ENCODE measurements at regions not wholly inside any gene's neighbourhood (a gene's known extent, or its start where the extent isn't known, plus 50 kb on each side); places are given as distances from the start of the nearest gene placed in this dataset.

GRCh38 chr5:18067615-18068014 lies 433.4 kb downstream of the TAF11L14 start:
- Histone ChIP-seq H2BK5ac (ENCODE audit: low read depth, low read length, poor library complexity, severe bottlenecking) (no peak overlapping the region), H2AK9ac (replicated peaks; ENCODE audit: low read depth, low read length, poor library complexity) (no peak overlapping the region), H3K14ac (replicated peaks; ENCODE audit: low read depth, low read length) (no peak overlapping the region), H3K36me3 (ENCODE audit: control insufficient read depth, insufficient read depth, low read length) (no peaks in the 10 kb centered on the region), H3K56ac (ENCODE audit: extremely low read depth, insufficient read depth, low read length) (no peak overlapping the region), H3K9ac (ENCODE audit: low read depth, low read length) (no peak overlapping the region), H4K8ac (ENCODE audit: low read depth in 2 of 2, low read length in 2 of 2) (no peak overlapping the region), H2AFZ (replicated peaks; ENCODE audit: low read length, poor library complexity) (no peak overlapping the region), H2AK5ac (ENCODE audit: low read depth, low read length) (no peak overlapping the region), H3K79me1 (ENCODE audit: low read depth in 1 of 2, low read length in 2 of 2) (no peaks in the 10 kb centered on the region), H3K4ac (ENCODE audit: low read depth, low read length) (no peak overlapping the region), H3K18ac (ENCODE audit: low read depth, low read length) (no peak overlapping the region), H3K4me3 (ENCODE audit: insufficient read depth, low read depth, low read length) (no peak overlapping the region), H3K27ac (ENCODE audit: insufficient read depth, low read length) (no peak overlapping the region), H4K5ac (ENCODE audit: low read depth, low read length) (no peak overlapping the region), H3K4me2 (ENCODE audit: low read depth, low read length) (no peak overlapping the region), H3K27me3 (ENCODE audit: control insufficient read depth, insufficient read depth, low read length) (no peaks in the 10 kb centered on the region), H2BK120ac (ENCODE audit: low read depth, low read length) (no peak overlapping the region), H3K4me1 (ENCODE audit: control insufficient read depth, insufficient read depth, low read length) (no peaks in the 10 kb centered on the region), H2BK20ac (ENCODE audit: low read depth, low read length) (no peak overlapping the region), H4K20me1 (ENCODE audit: insufficient read depth, low read length) (no peaks in the 10 kb centered on the region), H4K91ac (ENCODE audit: insufficient read depth, low read depth, low read length) (no peak overlapping the region), H2BK15ac (ENCODE audit: low read depth, low read length) (no peak overlapping the region), H3K9me3 (ENCODE audit: control insufficient read depth, insufficient read depth, low read length) (no peaks in the 10 kb centered on the region), H3K9me1 (ENCODE audit: insufficient read depth, low read length) (no peaks in the 10 kb centered on the region), H3K23ac (ENCODE audit: low read depth, low read length) (no peak overlapping the region)
- dilution Hi-C loops (cut with HindIII; ENCODE audit: low sequenced_read_pairs, unreplicated experiment) (no loop called here), in situ Hi-C loops (cut with MboI; ENCODE audit: low sequenced_read_pairs) (no loop called here), intact Hi-C loops (cut with micrococcal nuclease) (no loop called here)
- no peak for DNase-seq
- TF ChIP-seq MXI1 (IDR thresholded peaks at IDR 0.05; ENCODE audit: borderline replicate concordance, low read depth, low read length) (no peak), MAZ (IDR thresholded peaks at IDR 0.05; ENCODE audit: borderline replicate concordance, low read depth, low read length) (no peak), USF2 (IDR thresholded peaks at IDR 0.05; ENCODE audit: low read depth, low read length) (no peak), CTCF (conservative IDR thresholded peaks at IDR 0.05; ENCODE audit: low read depth, low read length) (no peak), SMC3 (IDR thresholded peaks at IDR 0.05; ENCODE audit: low read depth, low read length) (no peak), NFE2L2 (IDR thresholded peaks at IDR 0.05; ENCODE audit: low read depth, low read length) (no peak), ELK1 (IDR thresholded peaks at IDR 0.05; ENCODE audit: borderline replicate concordance, low read depth, low read length) (no peak), RFX5 (IDR thresholded peaks at IDR 0.05; ENCODE audit: low read depth, low read length) (no peak), RCOR1 (IDR thresholded peaks at IDR 0.05; ENCODE audit: insufficient replicate concordance, low read length) (no peak), BHLHE40 (IDR thresholded peaks at IDR 0.05; ENCODE audit: low read depth, low read length) (no peak)
- BruUV-seq (replicated peaks), result no TSS peak
- ATAC-seq (ENCODE audit: low read depth), result no peak
- WGBS, 2 experiments (ENCODE audit: extremely low coverage in 2 of 2, insufficient read length in 1 of 2), result no CpG with 5 or more reads among the region's 2 CpGs
- CTCF ChIA-PET, result no interaction called here
- POLR2A ChIA-PET (ENCODE audit: unreplicated experiment), result no interaction called here

All from IMR-90 (cell line).